Breast epithelium (tissue), 3 donors: ENCODE measurements at regions not wholly inside any gene's neighbourhood (a gene's known extent, or its start where the extent isn't known, plus 50 kb on each side); places are given as distances from the start of the nearest gene placed in this dataset.

Experiments
- POLR2A ChIP-seq: fragments of 450-650 bp; IDR thresholded peaks from one replicate; pipeline ENCODE4 v1.6.1; 2016; ENCODE audit warnings: antibody characterized with exemption, mild to moderate bottlenecking, moderate library complexity
- POLR2AphosphoS5 ChIP-seq, 3 donors: sonication (generic); formaldehyde crosslinking; IDR thresholded peaks; one replicate each; pipeline ENCODE4 v1.6.1; 2017; ENCODE audit warnings: antibody characterized with exemption in 3 of 3
- TF ChIP-seq, protein P1 (sequence below), 3 donors: fragments of 450-650 bp; IDR thresholded peaks; one replicate each; pipeline ENCODE4 v1.5.1; 2016 to 2017; ENCODE audit warnings: antibody characterized with exemption in 3 of 3, mild to moderate bottlenecking in 3 of 3, moderate library complexity in 3 of 3

DNA sequence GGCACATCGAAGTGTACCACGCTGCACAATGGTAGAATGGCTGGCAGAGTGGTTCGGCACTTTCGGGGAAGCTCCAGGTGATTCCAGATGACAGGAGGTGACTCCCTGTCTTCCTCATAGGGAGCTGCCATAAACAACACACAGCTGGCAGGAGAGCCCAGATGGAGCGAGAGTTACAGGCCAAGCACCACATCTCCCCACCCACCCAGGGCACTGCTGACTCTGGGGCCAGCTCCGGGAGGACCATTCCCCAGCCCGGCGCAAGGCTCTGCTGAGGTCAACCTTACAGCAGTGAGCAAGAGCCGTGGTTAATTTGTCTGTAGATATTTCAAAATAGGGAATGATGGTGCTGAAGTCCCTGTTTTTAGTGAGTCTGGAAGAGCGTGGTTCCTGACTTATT is 78.8 kb upstream of the HMGXB4 start:
- TF ChIP-seq, protein P1, sequence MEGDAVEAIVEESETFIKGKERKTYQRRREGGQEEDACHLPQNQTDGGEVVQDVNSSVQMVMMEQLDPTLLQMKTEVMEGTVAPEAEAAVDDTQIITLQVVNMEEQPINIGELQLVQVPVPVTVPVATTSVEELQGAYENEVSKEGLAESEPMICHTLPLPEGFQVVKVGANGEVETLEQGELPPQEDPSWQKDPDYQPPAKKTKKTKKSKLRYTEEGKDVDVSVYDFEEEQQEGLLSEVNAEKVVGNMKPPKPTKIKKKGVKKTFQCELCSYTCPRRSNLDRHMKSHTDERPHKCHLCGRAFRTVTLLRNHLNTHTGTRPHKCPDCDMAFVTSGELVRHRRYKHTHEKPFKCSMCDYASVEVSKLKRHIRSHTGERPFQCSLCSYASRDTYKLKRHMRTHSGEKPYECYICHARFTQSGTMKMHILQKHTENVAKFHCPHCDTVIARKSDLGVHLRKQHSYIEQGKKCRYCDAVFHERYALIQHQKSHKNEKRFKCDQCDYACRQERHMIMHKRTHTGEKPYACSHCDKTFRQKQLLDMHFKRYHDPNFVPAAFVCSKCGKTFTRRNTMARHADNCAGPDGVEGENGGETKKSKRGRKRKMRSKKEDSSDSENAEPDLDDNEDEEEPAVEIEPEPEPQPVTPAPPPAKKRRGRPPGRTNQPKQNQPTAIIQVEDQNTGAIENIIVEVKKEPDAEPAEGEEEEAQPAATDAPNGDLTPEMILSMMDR (IDR thresholded peaks at IDR 0.05): no peak
- TF ChIP-seq POLR2AphosphoS5 (IDR thresholded peaks at IDR 0.05): no peak
- TF ChIP-seq POLR2A: no peak
